H9 (cell line): ENCODE measurements at regions not wholly inside any gene's neighbourhood (a gene's known extent, or its start where the extent isn't known, plus 50 kb on each side); places are given as distances from the start of the nearest gene placed in this dataset.

Source experiments
- DNase-seq: peaks from one replicate; pipeline ENCODE4 v3.0.0-alpha.2; 2017
- H2AFZ ChIP-seq: one replicate; pipeline ENCODE4 v1.6.1; 2013; ENCODE audit warnings: mild to moderate bottlenecking, low read length, control low read depth, moderate library complexity
- H2AK5ac ChIP-seq: 2 replicates; pipeline ENCODE4 v1.6.1; 2013; ENCODE audit warnings: low read length, control low read depth, mixed read lengths; ENCODE audit not compliant: insufficient read length
- H2BK120ac ChIP-seq: one replicate; pipeline ENCODE4 v1.6.1; 2013; ENCODE audit warnings: low read depth, mild to moderate bottlenecking, low read length, control low read depth, inconsistent platforms; ENCODE audit not compliant: poor library complexity, severe bottlenecking
- H2BK12ac ChIP-seq: 2 replicates; pipeline ENCODE4 v1.6.1; 2013; ENCODE audit warnings: low read length, control low read depth, mixed read lengths, low read depth; ENCODE audit not compliant: insufficient read length
- H2BK15ac ChIP-seq: 2 replicates; pipeline ENCODE4 v1.6.1; 2013; ENCODE audit warnings: low read depth, low read length, control low read depth
- H2BK20ac ChIP-seq: one replicate; pipeline ENCODE4 v1.6.1; 2013; ENCODE audit warnings: low read depth, mild to moderate bottlenecking, low read length, control low read depth, inconsistent platforms; ENCODE audit not compliant: poor library complexity, severe bottlenecking
- H2BK5ac ChIP-seq: 2 replicates; pipeline ENCODE4 v1.6.1; 2013; ENCODE audit warnings: low read length, control low read depth, mixed read lengths; ENCODE audit not compliant: insufficient read length
- H3K14ac ChIP-seq: 2 replicates; pipeline ENCODE4 v1.6.1; 2013; ENCODE audit warnings: low read length, control low read depth; ENCODE audit not compliant: insufficient read depth
- H3K18ac ChIP-seq: 2 replicates; pipeline ENCODE4 v1.6.1; 2013; ENCODE audit warnings: low read depth, mild to moderate bottlenecking, mixed read lengths, low read length, control low read depth; ENCODE audit not compliant: insufficient read length
- H3K23ac ChIP-seq: 2 replicates; pipeline ENCODE4 v1.6.1; 2013; ENCODE audit warnings: low read length, control low read depth, mixed read lengths, low read depth; ENCODE audit not compliant: insufficient read length
- H3K23me2 ChIP-seq: 2 replicates; pipeline ENCODE4 v1.6.1; 2013; ENCODE audit warnings: low read depth, mild to moderate bottlenecking, mixed read lengths, low read length, control low read depth; ENCODE audit not compliant: insufficient read length, poor library complexity, severe bottlenecking
- H3K27ac ChIP-seq: 2 replicates; pipeline ENCODE4 v1.5.1; 2013; ENCODE audit warnings: low read length, control low read depth, mixed read lengths, low read depth; ENCODE audit not compliant: insufficient read length
- H3K27me3 ChIP-seq: 2 replicates; pipeline ENCODE4 v1.6.1; 2013; ENCODE audit warnings: low read length, control low read depth, inconsistent platforms; ENCODE audit not compliant: insufficient read depth
- H3K4ac ChIP-seq: 2 replicates; pipeline ENCODE4 v1.6.1; 2013; ENCODE audit warnings: low read depth, mild to moderate bottlenecking, control low read depth, inconsistent platforms, low read length, moderate library complexity
- H3K4me1 ChIP-seq: 2 replicates; pipeline ENCODE4 v1.6.1; 2013; ENCODE audit warnings: low read length, control low read depth, inconsistent platforms; ENCODE audit not compliant: insufficient read depth
- H3K4me2 ChIP-seq: 2 replicates; pipeline ENCODE4 v1.6.1; 2013; ENCODE audit warnings: low read length, control low read depth, mixed read lengths; ENCODE audit not compliant: insufficient read length, insufficient read depth
- H3K56ac ChIP-seq: 2 replicates; pipeline ENCODE4 v1.6.1; 2013; ENCODE audit warnings: low read depth, mild to moderate bottlenecking, mixed read lengths, low read length, control low read depth; ENCODE audit not compliant: insufficient read length
- H3K79me1 ChIP-seq: 2 replicates; pipeline ENCODE4 v1.6.1; 2013; ENCODE audit warnings: low read depth, mild to moderate bottlenecking, moderate library complexity, low read length, control low read depth, inconsistent platforms; ENCODE audit not compliant: insufficient read depth, poor library complexity, severe bottlenecking
- H3K79me2 ChIP-seq: 2 replicates; pipeline ENCODE4 v1.6.1; 2013; ENCODE audit warnings: low read length, control low read depth, inconsistent platforms; ENCODE audit not compliant: insufficient read depth
- H3K9ac ChIP-seq: 2 replicates; pipeline ENCODE4 v1.6.1; 2013; ENCODE audit warnings: low read length, control low read depth, mixed read lengths; ENCODE audit not compliant: insufficient read length; ENCODE audit errors: extremely low read depth
- H3K9me3 ChIP-seq: one replicate; pipeline ENCODE4 v1.6.1; 2013; ENCODE audit warnings: low read depth, low read length, inconsistent platforms; ENCODE audit not compliant: control insufficient read depth
- H3T11ph ChIP-seq: one replicate; pipeline ENCODE4 v1.6.1; 2013; ENCODE audit warnings: mild to moderate bottlenecking, low read length, control low read depth, inconsistent platforms
- H4K20me1 ChIP-seq: one replicate; pipeline ENCODE4 v1.6.1; 2013; ENCODE audit not compliant: control insufficient read depth, insufficient read length, insufficient read depth
- H4K5ac ChIP-seq: 2 replicates; pipeline ENCODE4 v1.6.1; 2013; ENCODE audit warnings: low read depth, mild to moderate bottlenecking, mixed read lengths, low read length, control low read depth; ENCODE audit not compliant: insufficient read length
- H4K8ac ChIP-seq: replicated peaks from 2 replicates; pipeline ENCODE4 v1.6.1; 2013; ENCODE audit warnings: low read length, control low read depth, mixed read lengths, low read depth; ENCODE audit not compliant: insufficient read length
- H4K91ac ChIP-seq: 2 replicates; pipeline ENCODE4 v1.6.1; 2013; ENCODE audit warnings: low read depth, mild to moderate bottlenecking, moderate library complexity, mixed read lengths, low read length, control low read depth; ENCODE audit not compliant: insufficient read length
- H3K27ac Mint-ChIP-seq, 3 experiments: 2 replicates in 2 of 3; 3 replicates in 1 of 3; pipeline ENCODE4 v1.8.0; 2020 to 2021; ENCODE audit warnings: mixed read lengths in 3 of 3, mild to moderate bottlenecking in 1 of 3, moderate library complexity in 1 of 3
- H3K27me3 Mint-ChIP-seq: 2 replicates; pipeline ENCODE4 v1.8.0; 2021; ENCODE audit warnings: low read depth, mild to moderate bottlenecking, moderate library complexity, mixed read lengths
- H3K36me3 Mint-ChIP-seq, 3 experiments: 2 replicates in 2 of 3; 3 replicates in 1 of 3; pipeline ENCODE4 v1.8.0; 2020 to 2021; ENCODE audit warnings: low read depth in 3 of 3, mixed read lengths in 3 of 3; ENCODE audit not compliant: insufficient read depth in 1 of 3
- H3K4me1 Mint-ChIP-seq, 2 experiments: 2 replicates each; pipeline ENCODE4 v1.8.0; 2020; ENCODE audit warnings: mixed read lengths in 2 of 2
- H3K4me3 Mint-ChIP-seq, 2 experiments: 2 replicates in 1 of 2; 3 replicates in 1 of 2; pipeline ENCODE4 v1.8.0; 2020 to 2021; ENCODE audit warnings: mild to moderate bottlenecking in 2 of 2, mixed read lengths in 2 of 2, moderate library complexity in 1 of 2
- H3K9me3 Mint-ChIP-seq, 2 experiments: 2 replicates in 1 of 2; 3 replicates in 1 of 2; pipeline ENCODE4 v1.8.0; 2020; ENCODE audit warnings: mild to moderate bottlenecking in 2 of 2, mixed read lengths in 2 of 2, moderate library complexity in 1 of 2
- CTCF ChIP-seq: fragments of 200-600 bp; sonication (generic); conservative IDR thresholded peaks from 3 replicates; pipeline ENCODE4 v1.8.0; 2021; ENCODE audit warnings: antibody characterized with exemption, mild to moderate bottlenecking
- WGBS: extraction: QIAGEN DNeasy Blood & Tissue Kit; methylation state at CpG from one replicate; pipeline ENCODE4 v1.1.7; 2013; ENCODE audit warnings: missing lambda C conversion rate, low lambda C conversion rate, mixed read lengths; ENCODE audit not compliant: insufficient read length; ENCODE audit errors: extremely low coverage; 5-methylcytosine and 5-hydroxymethylcytosine counted together

- Histone ChIP-seq H2BK120ac (no peak overlapping the region), H3K14ac (no peak overlapping the region), H3K27me3 (no peaks in the 10 kb centered on the region), H3K79me1 (no peaks in the 10 kb centered on the region), H2AK5ac (no peak overlapping the region), H3K18ac (no peak overlapping the region), H2BK12ac (no peak overlapping the region), H2BK5ac (no peak overlapping the region), H2BK20ac (no peak overlapping the region), H3K23me2 (no peaks in the 10 kb centered on the region), H3T11ph (no peak overlapping the region), H4K20me1 (no peaks in the 10 kb centered on the region), H2BK15ac (no peak overlapping the region), H3K4ac (no peak overlapping the region), H3K9me3 (no peaks in the 10 kb centered on the region), H4K91ac (no peak overlapping the region), H3K79me2 (no peaks in the 10 kb centered on the region), H2AFZ (no peak overlapping the region), H3K23ac (no peak overlapping the region), H3K56ac (no peak overlapping the region), H3K9ac (no peak overlapping the region), H4K5ac (no peak overlapping the region), H3K4me1 (no peaks in the 10 kb centered on the region), H3K4me2 (no peak overlapping the region), H3K27ac (no peak overlapping the region), H4K8ac (no peak overlapping the region)
- no peaks in the 10 kb centered on the region for H3K9me3 Mint-ChIP-seq
- no peaks in the 10 kb centered on the region for H3K36me3 Mint-ChIP-seq
- no CpG with 5 or more reads among the region's 3 CpGs for WGBS
- DNase-seq: no peak
- peaks cover 1% of the 10 kb centered on the region; the same call in 1 of the 2 replicates for H3K27me3 Mint-ChIP-seq
- no peak overlapping the region for H3K27ac Mint-ChIP-seq
- no peak for TF ChIP-seq CTCF
- no peak overlapping the region for H3K4me3 Mint-ChIP-seq
- no peaks in the 10 kb centered on the region for H3K4me1 Mint-ChIP-seq
Observed at GRCh38 chr4:81282131-81282530, 67.1 kb upstream of the PRKG2 start.
